SK-N-SH treated with all-trans-retinoic acid at 6 μM for 48 hours (cell line): ENCODE measurements at regions not wholly inside any gene's neighbourhood (a gene's known extent, or its start where the extent isn't known, plus 50 kb on each side); places are given as distances from the start of the nearest gene placed in this dataset.
A peak's percentile ranks its signal among the peaks of the same experiment; 100 is the strongest.

Source experiments
- ATAC-seq: fragments of 200-7000 bp; cut with Tn5 transposase; 3 replicates; pipeline ENCODE4 v1.9.1; 2020; ENCODE audit warnings: mild to moderate bottlenecking, moderate library complexity
- ARNTL ChIP-seq: fragments of 450-650 bp; formaldehyde crosslinking; IDR thresholded peaks from 2 replicates; pipeline ENCODE4 v1.5.0; 2020; ENCODE audit warnings: low read depth, mild to moderate bottlenecking, moderate library complexity, borderline replicate concordance
- BACH2 ChIP-seq: fragments of 250-450 bp; sonication (Bioruptor Pico); IDR thresholded peaks from 2 replicates; pipeline ENCODE4 v1.9.0; 2021; ENCODE audit warnings: mild to moderate bottlenecking, borderline replicate concordance
- CREB5 ChIP-seq: fragments of 250-450 bp; sonication (Bioruptor Pico); IDR thresholded peaks from 2 replicates; pipeline ENCODE4 v1.5.1; 2020; ENCODE audit warnings: low read depth, mild to moderate bottlenecking, moderate library complexity
- CSDC2 ChIP-seq: fragments of 250-450 bp; sonication (Bioruptor Pico); IDR thresholded peaks from 2 replicates; pipeline ENCODE4 v1.5.0; 2020; ENCODE audit warnings: mild to moderate bottlenecking, moderate library complexity
- ESRRG ChIP-seq: fragments of 250-450 bp; sonication (Bioruptor Pico); IDR thresholded peaks from 2 replicates; pipeline ENCODE4 v1.6.1; 2021; ENCODE audit warnings: mild to moderate bottlenecking
- ISL1 ChIP-seq: fragments of 250-450 bp; sonication (Bioruptor Pico); IDR thresholded peaks from 2 replicates; pipeline ENCODE4 v2.1.2; 2022; ENCODE audit warnings: mild to moderate bottlenecking, moderate library complexity
- OSR1 ChIP-seq: fragments of 250-450 bp; sonication (Bioruptor Pico); IDR thresholded peaks from 2 replicates; pipeline ENCODE4 v1.8.0; 2022; ENCODE audit warnings: moderate library complexity, mild to moderate bottlenecking, inconsistent platforms
- PPARA ChIP-seq: fragments of 250-450 bp; sonication (Bioruptor Pico); IDR thresholded peaks from 2 replicates; pipeline ENCODE4 v1.5.0; 2020; ENCODE audit warnings: mild to moderate bottlenecking, borderline replicate concordance
- RARB ChIP-seq: fragments of 250-450 bp; sonication (Bioruptor Pico); IDR thresholded peaks from 2 replicates; pipeline ENCODE4 v1.8.0; 2021; ENCODE audit warnings: mild to moderate bottlenecking, moderate library complexity
- SNAI2 ChIP-seq: fragments of 250-450 bp; sonication (Bioruptor Pico); IDR thresholded peaks from 2 replicates; pipeline ENCODE4 v1.5.0; 2020; ENCODE audit warnings: mild to moderate bottlenecking, moderate library complexity
- TCF4 ChIP-seq: fragments of 250-450 bp; sonication (Bioruptor Pico); IDR thresholded peaks from 2 replicates; pipeline ENCODE4 v1.8.0; 2021; ENCODE audit warnings: mild to moderate bottlenecking, moderate library complexity, borderline replicate concordance
- TOX ChIP-seq: fragments of 250-450 bp; sonication (Bioruptor Pico); IDR thresholded peaks from 2 replicates; pipeline ENCODE4 v1.8.0; 2021; ENCODE audit warnings: mild to moderate bottlenecking, moderate library complexity, borderline replicate concordance
- TSHZ2 ChIP-seq: fragments of 250-450 bp; sonication (Bioruptor Pico); IDR thresholded peaks from 2 replicates; pipeline ENCODE4 v1.5.0; 2020; ENCODE audit warnings: mild to moderate bottlenecking, moderate library complexity
- ZC3H10 ChIP-seq: fragments of 250-450 bp; sonication (Bioruptor Pico); IDR thresholded peaks from 2 replicates; pipeline ENCODE4 v1.5.1; 2021; ENCODE audit warnings: mild to moderate bottlenecking, moderate library complexity
- ZFP3 ChIP-seq: fragments of 250-450 bp; sonication (Bioruptor Pico); IDR thresholded peaks from 2 replicates; pipeline ENCODE4 v1.5.0; 2020; ENCODE audit warnings: mild to moderate bottlenecking, moderate library complexity
- ZFP30 ChIP-seq: fragments of 450-650 bp; formaldehyde crosslinking; IDR thresholded peaks from 2 replicates; pipeline ENCODE4 v1.5.0; 2022; ENCODE audit warnings: mild to moderate bottlenecking, moderate library complexity
- ZNF565 ChIP-seq: fragments of 450-650 bp; formaldehyde crosslinking; conservative IDR thresholded peaks from 2 replicates; pipeline ENCODE4 v1.5.0; 2020; ENCODE audit warnings: low read depth, mild to moderate bottlenecking, moderate library complexity
- ZNF70 ChIP-seq: fragments of 450-650 bp; formaldehyde crosslinking; IDR thresholded peaks from 2 replicates; pipeline ENCODE4 v1.5.0; 2020; ENCODE audit warnings: mild to moderate bottlenecking, moderate library complexity
- TF ChIP-seq, protein P1 (sequence below): fragments of 250-450 bp; sonication (Bioruptor Pico); IDR thresholded peaks from 2 replicates; pipeline ENCODE4 v1.8.0; 2021; ENCODE audit warnings: low read depth, mild to moderate bottlenecking, moderate library complexity, borderline replicate concordance
- TF ChIP-seq, protein P2 (sequence below): fragments of 250-450 bp; sonication (Bioruptor Pico); IDR thresholded peaks from 2 replicates; pipeline ENCODE4 v1.5.1; 2021; ENCODE audit warnings: mild to moderate bottlenecking, moderate library complexity
- TF ChIP-seq, protein P3 (sequence below): fragments of 250-450 bp; sonication (Bioruptor Pico); IDR thresholded peaks from 2 replicates; pipeline ENCODE4 v1.8.0; 2020; ENCODE audit warnings: mild to moderate bottlenecking, moderate library complexity, borderline replicate concordance

DNA sequence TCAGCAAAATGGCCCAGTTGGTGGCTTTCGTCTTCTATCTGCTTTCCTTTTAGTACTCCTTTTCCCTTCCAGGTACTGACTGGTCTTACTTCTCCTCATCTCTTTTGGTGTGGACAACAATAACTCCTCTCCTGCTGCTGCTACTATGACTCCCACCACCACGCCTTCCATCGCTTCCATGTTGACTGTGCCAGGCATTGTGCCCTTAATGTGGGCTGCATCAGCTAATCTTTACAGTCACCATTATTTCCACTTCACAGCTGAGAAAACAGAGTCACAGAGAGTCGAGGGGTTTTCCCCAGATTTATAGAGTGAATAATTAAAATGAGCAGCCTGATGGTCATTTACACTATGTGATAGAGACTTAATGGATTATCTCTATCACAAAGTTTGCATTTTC is 184.9 kb upstream of the IL12B start:
- TF ChIP-seq ZFP30 (CRISPR knock-in tag) (no peak), SNAI2 (CRISPR knock-in tag) (no peak), TSHZ2 (CRISPR knock-in tag) (no peak), ZC3H10 (CRISPR knock-in tag) (no peak), ZNF70 (no peak), ZFP3 (CRISPR knock-in tag) (no peak), ISL1 (CRISPR knock-in tag) (no peak), CSDC2 (CRISPR knock-in tag) (no peak), RARB (no peak), BACH2 (CRISPR knock-in tag) (no peak), TCF4 (no peak), ZNF565 (CRISPR knock-in tag) (no peak), ARNTL (CRISPR knock-in tag) (no peak), TOX (CRISPR knock-in tag) (no peak), OSR1 (CRISPR knock-in tag) (no peak), CREB5 (no peak), PPARA (CRISPR knock-in tag) (no peak), ESRRG (no peak)
- TF ChIP-seq, protein P1, sequence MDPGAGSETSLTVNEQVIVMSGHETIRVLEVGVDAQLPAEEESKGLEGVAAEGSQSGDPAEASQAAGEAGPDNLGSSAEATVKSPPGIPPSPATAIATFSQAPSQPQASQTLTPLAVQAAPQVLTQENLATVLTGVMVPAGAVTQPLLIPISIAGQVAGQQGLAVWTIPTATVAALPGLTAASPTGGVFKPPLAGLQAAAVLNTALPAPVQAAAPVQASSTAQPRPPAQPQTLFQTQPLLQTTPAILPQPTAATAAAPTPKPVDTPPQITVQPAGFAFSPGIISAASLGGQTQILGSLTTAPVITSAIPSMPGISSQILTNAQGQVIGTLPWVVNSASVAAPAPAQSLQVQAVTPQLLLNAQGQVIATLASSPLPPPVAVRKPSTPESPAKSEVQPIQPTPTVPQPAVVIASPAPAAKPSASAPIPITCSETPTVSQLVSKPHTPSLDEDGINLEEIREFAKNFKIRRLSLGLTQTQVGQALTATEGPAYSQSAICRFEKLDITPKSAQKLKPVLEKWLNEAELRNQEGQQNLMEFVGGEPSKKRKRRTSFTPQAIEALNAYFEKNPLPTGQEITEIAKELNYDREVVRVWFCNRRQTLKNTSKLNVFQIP (CRISPR knock-in tag) = no peak
- no peak for ATAC-seq

DNA sequence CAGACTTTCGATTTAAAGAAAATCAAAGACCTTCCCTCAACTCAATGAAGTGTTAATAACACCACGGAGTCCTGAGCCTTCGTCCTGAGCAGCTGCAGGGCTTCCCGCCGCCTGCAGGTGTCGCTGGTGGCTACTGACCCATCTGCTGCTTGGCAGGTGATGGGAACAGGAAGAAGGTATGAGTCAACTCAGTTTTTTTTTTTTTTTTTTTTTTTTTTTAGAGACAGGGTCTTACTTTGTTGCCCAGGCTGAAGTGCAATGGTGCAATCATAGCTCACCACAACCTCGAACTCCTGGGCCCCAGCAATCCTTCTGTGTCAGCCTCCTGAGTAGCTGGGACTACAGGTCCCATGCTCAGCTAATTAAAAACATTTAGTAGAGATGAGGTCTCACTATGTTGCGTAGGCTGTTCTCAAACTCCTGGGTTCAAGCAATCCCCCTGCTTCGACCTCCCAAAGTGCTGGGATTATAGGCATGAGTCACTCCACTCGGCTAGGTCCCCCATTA is 185.7 kb upstream of the IL12B start:
- peak; percentile 64; the same call in 2 of the 3 replicates for ATAC-seq
- TF ChIP-seq, protein P2, sequence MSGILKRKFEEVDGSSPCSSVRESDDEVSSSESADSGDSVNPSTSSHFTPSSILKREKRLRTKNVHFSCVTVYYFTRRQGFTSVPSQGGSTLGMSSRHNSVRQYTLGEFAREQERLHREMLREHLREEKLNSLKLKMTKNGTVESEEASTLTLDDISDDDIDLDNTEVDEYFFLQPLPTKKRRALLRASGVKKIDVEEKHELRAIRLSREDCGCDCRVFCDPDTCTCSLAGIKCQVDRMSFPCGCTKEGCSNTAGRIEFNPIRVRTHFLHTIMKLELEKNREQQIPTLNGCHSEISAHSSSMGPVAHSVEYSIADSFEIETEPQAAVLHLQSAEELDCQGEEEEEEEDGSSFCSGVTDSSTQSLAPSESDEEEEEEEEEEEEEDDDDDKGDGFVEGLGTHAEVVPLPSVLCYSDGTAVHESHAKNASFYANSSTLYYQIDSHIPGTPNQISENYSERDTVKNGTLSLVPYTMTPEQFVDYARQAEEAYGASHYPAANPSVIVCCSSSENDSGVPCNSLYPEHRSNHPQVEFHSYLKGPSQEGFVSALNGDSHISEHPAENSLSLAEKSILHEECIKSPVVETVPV (CRISPR knock-in tag) = no peak
- TF ChIP-seq, protein P1 (CRISPR knock-in tag) = no peak
- TF ChIP-seq ESRRG (no peak), CSDC2 (CRISPR knock-in tag) (no peak), ZFP3 (CRISPR knock-in tag) (no peak), ZC3H10 (CRISPR knock-in tag) (no peak), OSR1 (CRISPR knock-in tag) (no peak), ARNTL (CRISPR knock-in tag) (no peak)
- TF ChIP-seq, all 23 proteins: peak for 0

DNA sequence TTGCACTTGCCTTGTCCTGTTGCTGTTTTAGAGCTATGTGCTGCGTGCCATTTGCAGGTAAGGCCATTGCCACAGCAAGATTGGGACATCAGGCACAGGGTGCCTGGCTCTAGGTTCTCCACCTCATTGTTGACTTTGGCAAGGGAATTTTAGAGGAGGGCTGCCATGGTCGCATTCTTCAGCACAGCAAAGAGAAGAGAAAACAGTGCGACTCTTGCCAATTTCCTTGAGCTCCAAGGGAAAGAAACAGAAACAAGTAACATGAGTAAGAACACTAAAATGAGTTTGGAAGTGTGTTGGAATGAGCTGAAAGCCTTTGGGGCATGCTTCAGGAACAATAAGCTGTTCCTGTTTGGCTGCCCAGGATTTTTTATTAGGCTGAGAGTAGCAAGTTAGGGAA is 188.1 kb upstream of the IL12B start:
- ATAC-seq = no peak
- no peak for TF ChIP-seq ESRRG
- TF ChIP-seq TOX (CRISPR knock-in tag) = no peak
- no peak for TF ChIP-seq ZNF70
- no peak for TF ChIP-seq TCF4
- TF ChIP-seq, protein P1 (CRISPR knock-in tag) = no peak
- TF ChIP-seq OSR1 (CRISPR knock-in tag) = no peak
- no peak for TF ChIP-seq ARNTL (CRISPR knock-in tag)
- TF ChIP-seq RARB = no peak
- TF ChIP-seq PPARA (CRISPR knock-in tag) = no peak
- no peak for TF ChIP-seq BACH2 (CRISPR knock-in tag)
- no peak for TF ChIP-seq ZFP3 (CRISPR knock-in tag)
- no peak for TF ChIP-seq SNAI2 (CRISPR knock-in tag)
- TF ChIP-seq, protein P3, sequence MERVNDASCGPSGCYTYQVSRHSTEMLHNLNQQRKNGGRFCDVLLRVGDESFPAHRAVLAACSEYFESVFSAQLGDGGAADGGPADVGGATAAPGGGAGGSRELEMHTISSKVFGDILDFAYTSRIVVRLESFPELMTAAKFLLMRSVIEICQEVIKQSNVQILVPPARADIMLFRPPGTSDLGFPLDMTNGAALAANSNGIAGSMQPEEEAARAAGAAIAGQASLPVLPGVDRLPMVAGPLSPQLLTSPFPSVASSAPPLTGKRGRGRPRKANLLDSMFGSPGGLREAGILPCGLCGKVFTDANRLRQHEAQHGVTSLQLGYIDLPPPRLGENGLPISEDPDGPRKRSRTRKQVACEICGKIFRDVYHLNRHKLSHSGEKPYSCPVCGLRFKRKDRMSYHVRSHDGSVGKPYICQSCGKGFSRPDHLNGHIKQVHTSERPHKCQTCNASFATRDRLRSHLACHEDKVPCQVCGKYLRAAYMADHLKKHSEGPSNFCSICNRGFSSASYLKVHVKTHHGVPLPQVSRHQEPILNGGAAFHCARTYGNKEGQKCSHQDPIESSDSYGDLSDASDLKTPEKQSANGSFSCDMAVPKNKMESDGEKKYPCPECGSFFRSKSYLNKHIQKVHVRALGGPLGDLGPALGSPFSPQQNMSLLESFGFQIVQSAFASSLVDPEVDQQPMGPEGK (CRISPR knock-in tag) = no peak
- TF ChIP-seq ZNF565 (CRISPR knock-in tag) = no peak
